ENCODE measurements at regions not wholly inside any gene's neighbourhood (a gene's known extent, or its start where the extent isn't known, plus 50 kb on each side); places are given as distances from the start of the nearest gene placed in this dataset.

DNA sequence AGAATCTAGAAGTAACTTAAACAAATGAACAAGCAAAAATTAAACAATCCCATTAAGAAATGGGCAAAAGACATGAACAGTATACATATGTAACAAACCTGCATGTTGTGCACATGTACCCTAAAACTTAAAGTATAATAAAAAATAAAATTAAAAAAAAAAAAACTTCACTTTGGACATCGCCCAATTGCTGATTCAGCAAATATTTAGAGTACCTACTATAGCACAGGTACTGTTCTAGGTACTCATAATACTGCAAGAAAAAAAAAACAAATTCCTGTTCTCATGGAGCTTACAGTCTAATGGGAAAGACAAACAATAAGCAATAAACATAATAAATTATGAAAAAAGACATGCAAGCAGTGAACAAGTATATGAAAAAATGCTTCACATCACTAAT lies 501.5 kb upstream of the HS3ST5 start:
- DNase-seq = no peak
- no peaks in the 10 kb centered on the region for H3K9me3 ChIP-seq (ENCODE audit: severe bottlenecking)
- H3K27ac ChIP-seq = no peak overlapping the region
- no peaks in the 10 kb centered on the region for H3K27me3 ChIP-seq (ENCODE audit: insufficient read depth, low read depth, severe bottlenecking)
- H3K4me3 ChIP-seq (ENCODE audit: low read depth, low read length) = no peak overlapping the region
- H3K36me3 ChIP-seq = no peaks in the 10 kb centered on the region
- TF ChIP-seq, protein P1, sequence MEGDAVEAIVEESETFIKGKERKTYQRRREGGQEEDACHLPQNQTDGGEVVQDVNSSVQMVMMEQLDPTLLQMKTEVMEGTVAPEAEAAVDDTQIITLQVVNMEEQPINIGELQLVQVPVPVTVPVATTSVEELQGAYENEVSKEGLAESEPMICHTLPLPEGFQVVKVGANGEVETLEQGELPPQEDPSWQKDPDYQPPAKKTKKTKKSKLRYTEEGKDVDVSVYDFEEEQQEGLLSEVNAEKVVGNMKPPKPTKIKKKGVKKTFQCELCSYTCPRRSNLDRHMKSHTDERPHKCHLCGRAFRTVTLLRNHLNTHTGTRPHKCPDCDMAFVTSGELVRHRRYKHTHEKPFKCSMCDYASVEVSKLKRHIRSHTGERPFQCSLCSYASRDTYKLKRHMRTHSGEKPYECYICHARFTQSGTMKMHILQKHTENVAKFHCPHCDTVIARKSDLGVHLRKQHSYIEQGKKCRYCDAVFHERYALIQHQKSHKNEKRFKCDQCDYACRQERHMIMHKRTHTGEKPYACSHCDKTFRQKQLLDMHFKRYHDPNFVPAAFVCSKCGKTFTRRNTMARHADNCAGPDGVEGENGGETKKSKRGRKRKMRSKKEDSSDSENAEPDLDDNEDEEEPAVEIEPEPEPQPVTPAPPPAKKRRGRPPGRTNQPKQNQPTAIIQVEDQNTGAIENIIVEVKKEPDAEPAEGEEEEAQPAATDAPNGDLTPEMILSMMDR (IDR thresholded peaks at IDR 0.05; ENCODE audit: low read depth, low read length) = no peak

DNA sequence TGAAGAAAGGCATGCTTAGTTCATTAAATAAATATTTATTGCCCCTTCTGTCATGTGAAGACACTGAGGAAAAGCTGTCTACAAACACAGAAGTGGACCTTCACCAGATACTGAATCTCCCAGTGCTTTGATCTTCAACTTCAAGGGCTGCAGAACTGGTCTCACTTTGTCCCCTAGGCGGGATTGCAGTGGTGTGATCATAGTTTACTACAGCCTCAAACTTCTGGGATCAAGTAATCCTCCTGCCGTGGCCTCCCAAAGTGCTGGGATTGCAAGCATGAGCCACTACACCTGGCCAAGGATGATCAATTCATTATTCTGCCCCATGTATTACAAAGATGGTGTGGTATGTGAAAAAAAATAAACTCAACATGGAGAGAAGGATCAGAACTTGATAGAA lies 496.2 kb upstream of the HS3ST5 start:
- H3K27me3 ChIP-seq (ENCODE audit: insufficient read depth, low read depth, severe bottlenecking) = no peaks in the 10 kb centered on the region
- no peaks in the 10 kb centered on the region for H3K36me3 ChIP-seq
- TF ChIP-seq, protein P1 (IDR thresholded peaks at IDR 0.05; ENCODE audit: low read depth, low read length) = no peak
- no peaks in the 10 kb centered on the region for H3K9me3 ChIP-seq (ENCODE audit: severe bottlenecking)
- no peak overlapping the region for H3K4me3 ChIP-seq (ENCODE audit: low read depth, low read length)
- DNase-seq = no peak
- no peak overlapping the region for H3K27ac ChIP-seq

DNA sequence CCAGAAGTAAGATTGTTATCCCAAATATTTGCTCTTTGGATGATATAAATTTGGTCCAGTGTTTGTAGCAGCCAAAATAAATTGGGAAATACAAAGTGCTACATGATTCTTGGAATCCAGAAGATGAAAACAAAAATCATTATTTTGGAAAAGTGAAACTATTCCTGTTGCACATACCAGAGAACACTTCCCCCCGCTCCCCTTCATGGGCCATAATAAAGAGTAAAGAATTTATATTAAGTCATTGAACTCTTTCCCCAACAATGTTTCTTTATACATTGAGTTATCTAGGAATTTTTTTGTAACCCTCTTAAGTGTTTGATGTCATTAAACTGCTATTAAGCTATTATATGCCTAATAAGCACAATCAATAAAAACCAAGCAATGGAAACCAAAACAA lies 490.4 kb upstream of the HS3ST5 start:
- TF ChIP-seq, protein P1 (IDR thresholded peaks at IDR 0.05; ENCODE audit: low read depth, low read length) = no peak
- no peaks in the 10 kb centered on the region for H3K36me3 ChIP-seq
- H3K4me3 ChIP-seq (ENCODE audit: low read depth, low read length) = no peak overlapping the region
- no peak overlapping the region for H3K27ac ChIP-seq
- no peaks in the 10 kb centered on the region for H3K27me3 ChIP-seq (ENCODE audit: insufficient read depth, low read depth, severe bottlenecking)
- no peak for DNase-seq
- no peaks in the 10 kb centered on the region for H3K9me3 ChIP-seq (ENCODE audit: severe bottlenecking)

DNA sequence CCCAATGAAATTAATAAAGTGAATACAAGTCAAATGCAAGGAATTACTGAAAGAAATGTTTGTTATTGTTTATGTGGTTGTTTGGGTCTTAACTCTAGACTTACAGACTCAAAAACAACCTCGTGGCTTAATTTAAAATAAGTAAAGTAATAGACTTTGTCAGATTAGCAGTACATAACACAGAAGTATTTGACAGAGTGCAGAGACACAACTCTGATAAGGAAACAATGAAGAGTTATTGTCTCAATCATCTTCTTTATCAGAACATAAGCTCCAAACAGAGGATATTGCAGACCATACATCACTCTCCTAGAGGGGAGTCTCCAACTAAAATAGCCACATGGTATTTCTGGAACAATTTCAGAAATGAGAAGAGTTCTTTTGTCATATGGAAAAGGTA lies 487.7 kb upstream of the HS3ST5 start:
- TF ChIP-seq, protein P1 (IDR thresholded peaks at IDR 0.05; ENCODE audit: low read depth, low read length) = no peak
- no peaks in the 10 kb centered on the region for H3K36me3 ChIP-seq
- no peaks in the 10 kb centered on the region for H3K9me3 ChIP-seq (ENCODE audit: severe bottlenecking)
- H3K27me3 ChIP-seq (ENCODE audit: insufficient read depth, low read depth, severe bottlenecking) = no peaks in the 10 kb centered on the region
- no peak overlapping the region for H3K27ac ChIP-seq
- no peak for DNase-seq
- no peak overlapping the region for H3K4me3 ChIP-seq (ENCODE audit: low read depth, low read length)

DNA sequence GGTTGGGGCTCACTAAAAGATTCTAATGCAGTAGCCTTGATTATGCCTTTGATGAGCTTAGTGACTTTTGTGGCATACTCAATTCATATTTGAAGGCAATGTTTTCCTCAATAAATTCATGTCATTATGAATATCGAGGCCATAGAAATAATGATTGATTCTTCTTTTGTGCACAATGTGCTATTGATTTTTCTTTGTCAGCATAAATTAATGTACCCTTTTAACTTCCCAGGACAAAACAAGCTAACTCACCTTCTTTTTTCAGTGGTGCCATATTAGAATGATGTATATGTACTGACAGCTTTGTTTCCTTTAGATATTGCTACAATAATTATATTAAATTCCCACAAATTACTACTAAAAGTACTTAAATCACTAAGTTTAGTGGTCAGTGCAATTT lies 484.3 kb upstream of the HS3ST5 start:
- Histone ChIP-seq H3K4me3 (ENCODE audit: low read depth, low read length) (no peak overlapping the region), H3K9me3 (ENCODE audit: severe bottlenecking) (no peaks in the 10 kb centered on the region), H3K27me3 (ENCODE audit: insufficient read depth, low read depth, severe bottlenecking) (no peaks in the 10 kb centered on the region), H3K27ac (no peak overlapping the region), H3K36me3 (no peaks in the 10 kb centered on the region)
- TF ChIP-seq, protein P1 (IDR thresholded peaks at IDR 0.05; ENCODE audit: low read depth, low read length) = no peak
- no peak for DNase-seq

DNA sequence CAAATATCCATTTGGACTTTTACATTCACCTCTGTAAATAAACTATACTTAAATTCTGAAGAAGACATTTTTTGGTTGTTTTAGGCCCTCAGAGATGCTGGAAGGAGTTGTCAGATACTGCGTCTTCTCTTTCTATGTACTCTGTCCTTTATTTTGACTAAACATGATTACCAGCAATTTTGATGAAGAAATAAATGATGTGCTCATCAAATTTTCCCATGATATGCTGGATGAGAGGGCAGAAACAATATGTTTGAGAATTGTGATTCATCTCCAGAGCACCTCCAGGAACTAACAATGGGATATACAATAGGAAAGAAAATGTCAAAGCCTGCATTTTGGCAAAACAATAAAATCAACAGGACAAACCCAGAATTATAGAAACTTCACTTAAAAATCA lies 481.6 kb upstream of the HS3ST5 start:
- DNase-seq = no peak
- H3K27ac ChIP-seq = no peak overlapping the region
- no peaks in the 10 kb centered on the region for H3K27me3 ChIP-seq (ENCODE audit: insufficient read depth, low read depth, severe bottlenecking)
- TF ChIP-seq, protein P1 (IDR thresholded peaks at IDR 0.05; ENCODE audit: low read depth, low read length) = no peak
- H3K9me3 ChIP-seq (ENCODE audit: severe bottlenecking) = no peaks in the 10 kb centered on the region
- H3K4me3 ChIP-seq (ENCODE audit: low read depth, low read length) = no peak overlapping the region
- H3K36me3 ChIP-seq = no peaks in the 10 kb centered on the region

Data from WERI-Rb-1 (cell line).